ENCODE measurements at regions not wholly inside any gene's neighbourhood (a gene's known extent, or its start where the extent isn't known, plus 50 kb on each side); places are given as distances from the start of the nearest gene placed in this dataset.

GRCh38 chr11:39220069-39220468 lies 2239.4 kb downstream of the LRRC4C start:
- intact Hi-C loops (cut with DNase I): no loop called here
- no peaks in the 10 kb centered on the region for H3K4me1 ChIP-seq
- H3K36me3 ChIP-seq (ENCODE audit: insufficient read depth in 1 of 2, low read depth in 1 of 2): no peaks in the 10 kb centered on the region
- H3K9me3 ChIP-seq: no peaks in the 10 kb centered on the region
- H3K27ac ChIP-seq: no peak overlapping the region
- ATAC-seq (no peak), DNase-seq (no peak)
- no peak overlapping the region for H3K4me3 ChIP-seq
- TF ChIP-seq, protein P1, sequence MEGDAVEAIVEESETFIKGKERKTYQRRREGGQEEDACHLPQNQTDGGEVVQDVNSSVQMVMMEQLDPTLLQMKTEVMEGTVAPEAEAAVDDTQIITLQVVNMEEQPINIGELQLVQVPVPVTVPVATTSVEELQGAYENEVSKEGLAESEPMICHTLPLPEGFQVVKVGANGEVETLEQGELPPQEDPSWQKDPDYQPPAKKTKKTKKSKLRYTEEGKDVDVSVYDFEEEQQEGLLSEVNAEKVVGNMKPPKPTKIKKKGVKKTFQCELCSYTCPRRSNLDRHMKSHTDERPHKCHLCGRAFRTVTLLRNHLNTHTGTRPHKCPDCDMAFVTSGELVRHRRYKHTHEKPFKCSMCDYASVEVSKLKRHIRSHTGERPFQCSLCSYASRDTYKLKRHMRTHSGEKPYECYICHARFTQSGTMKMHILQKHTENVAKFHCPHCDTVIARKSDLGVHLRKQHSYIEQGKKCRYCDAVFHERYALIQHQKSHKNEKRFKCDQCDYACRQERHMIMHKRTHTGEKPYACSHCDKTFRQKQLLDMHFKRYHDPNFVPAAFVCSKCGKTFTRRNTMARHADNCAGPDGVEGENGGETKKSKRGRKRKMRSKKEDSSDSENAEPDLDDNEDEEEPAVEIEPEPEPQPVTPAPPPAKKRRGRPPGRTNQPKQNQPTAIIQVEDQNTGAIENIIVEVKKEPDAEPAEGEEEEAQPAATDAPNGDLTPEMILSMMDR (IDR thresholded peaks at IDR 0.05): no peak
- H3K27me3 ChIP-seq (ENCODE audit: insufficient read depth in 3 of 3, low read length in 2 of 3): no peaks in the 10 kb centered on the region
- WGBS, 3 donors: 96 to 100% (median 98%) methylated on average over 1 of the region's 1 CpG

DNA sequence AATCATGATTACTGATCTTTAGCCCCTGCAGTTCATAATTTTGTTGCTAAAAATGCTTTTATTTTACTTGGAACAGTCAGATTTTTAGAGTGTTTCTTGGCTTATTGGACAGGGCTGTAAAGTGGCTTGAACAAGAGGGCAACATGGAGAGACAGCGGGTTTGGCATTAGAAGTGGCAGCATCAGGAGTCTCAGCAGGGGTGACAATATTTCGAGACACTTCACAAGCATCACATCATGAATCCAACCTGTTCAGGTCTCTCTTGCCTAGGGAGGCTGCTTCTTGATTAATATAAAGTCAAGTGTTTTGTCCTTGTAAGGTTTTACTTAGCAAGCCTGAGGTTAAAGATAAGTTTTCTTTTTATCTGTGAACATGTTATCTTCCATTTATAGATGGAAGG lies 2249.5 kb downstream of the LRRC4C start:
- H3K27ac ChIP-seq: no peak overlapping the region
- no peaks in the 10 kb centered on the region for H3K4me1 ChIP-seq
- DNase-seq (no peak), ATAC-seq (no peak)
- TF ChIP-seq, protein P1 (IDR thresholded peaks at IDR 0.05): no peak
- H3K4me3 ChIP-seq: no peak overlapping the region
- 69 to 79% (median 78%) methylated on average over 2 of the region's 2 CpGs for WGBS, 3 donors
- no peaks in the 10 kb centered on the region for H3K27me3 ChIP-seq (ENCODE audit: insufficient read depth in 3 of 3, low read length in 2 of 3)
- intact Hi-C loops (cut with DNase I): loop anchor here in 1 of 2 donors (10.0 kb wide), 1 partner anchor 915 kb away; no protein-coding TSS in a partner anchor
- H3K36me3 ChIP-seq (ENCODE audit: insufficient read depth in 1 of 2, low read depth in 1 of 2): no peaks in the 10 kb centered on the region
- no peaks in the 10 kb centered on the region for H3K9me3 ChIP-seq

DNA sequence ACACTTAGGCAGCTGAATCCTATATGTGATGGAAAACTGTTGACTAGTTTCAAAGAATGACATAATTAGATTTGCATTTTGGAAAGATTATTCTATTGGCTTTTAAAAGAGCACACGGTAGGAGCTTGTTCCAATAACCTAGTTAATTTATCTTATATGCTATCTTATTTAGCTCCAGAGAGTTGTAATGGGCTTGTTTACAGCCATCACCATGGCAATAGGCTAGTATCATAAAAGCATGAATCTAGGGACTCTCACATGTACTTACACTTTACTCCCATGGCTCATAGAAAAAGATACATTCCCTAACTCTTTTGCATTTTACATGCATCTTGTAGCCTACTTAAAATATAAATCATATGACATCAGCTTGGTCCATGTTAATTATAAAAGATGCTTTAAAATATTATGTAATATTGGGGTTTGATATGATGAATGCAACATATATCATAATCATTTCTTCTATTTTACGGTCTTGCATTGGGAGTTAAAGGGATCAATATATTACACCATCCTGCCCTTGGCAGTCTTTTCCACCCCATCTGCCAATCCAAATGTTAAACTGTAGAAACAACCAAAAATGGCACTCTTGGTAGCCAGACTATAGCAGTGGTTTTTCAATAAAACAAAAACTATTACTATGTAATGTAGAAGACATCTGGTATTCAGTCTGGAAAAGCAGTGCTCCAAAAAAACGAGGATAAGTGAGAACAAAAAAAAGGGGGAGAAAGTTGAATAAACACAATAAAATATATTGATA lies 2254.0 kb downstream of the LRRC4C start:
- no peaks in the 10 kb centered on the region for H3K9me3 ChIP-seq
- no peak for ATAC-seq

GRCh38 chr11:39192671-39193070 lies 2266.8 kb downstream of the LRRC4C start:
- no peaks in the 10 kb centered on the region for H3K9me3 ChIP-seq
- H3K4me1 ChIP-seq: no peaks in the 10 kb centered on the region
- DNase-seq (no peak), ATAC-seq (no peak)
- TF ChIP-seq, protein P1 (IDR thresholded peaks at IDR 0.05): no peak
- no peak overlapping the region for H3K4me3 ChIP-seq
- no peak overlapping the region for H3K27ac ChIP-seq
- H3K27me3 ChIP-seq (ENCODE audit: insufficient read depth in 3 of 3, low read length in 2 of 3): no peaks in the 10 kb centered on the region
- no peaks in the 10 kb centered on the region for H3K36me3 ChIP-seq (ENCODE audit: insufficient read depth in 1 of 2, low read depth in 1 of 2)
- intact Hi-C loops (cut with DNase I): no loop called here
- WGBS, 3 donors: 97 to 99% (median 98%) methylated on average over 16 to 24 of the region's 24 CpGs

More for the DNA sequence above, 2254.0 kb downstream of the LRRC4C start:
- WGBS, 3 donors: 59 to 68% (median 61%) methylated on average over 3 of the region's 3 CpGs
- DNase-seq: no peak
- Histone ChIP-seq H3K4me1 (no peaks in the 10 kb centered on the region), H3K4me3 (no peak overlapping the region), H3K36me3 (ENCODE audit: insufficient read depth in 1 of 2, low read depth in 1 of 2) (no peaks in the 10 kb centered on the region), H3K27me3 (ENCODE audit: insufficient read depth in 3 of 3, low read length in 2 of 3) (no peaks in the 10 kb centered on the region), H3K27ac (no peak overlapping the region)
- TF ChIP-seq, protein P1 (IDR thresholded peaks at IDR 0.05): no peak
- intact Hi-C loops (cut with DNase I): no loop called here

DNA sequence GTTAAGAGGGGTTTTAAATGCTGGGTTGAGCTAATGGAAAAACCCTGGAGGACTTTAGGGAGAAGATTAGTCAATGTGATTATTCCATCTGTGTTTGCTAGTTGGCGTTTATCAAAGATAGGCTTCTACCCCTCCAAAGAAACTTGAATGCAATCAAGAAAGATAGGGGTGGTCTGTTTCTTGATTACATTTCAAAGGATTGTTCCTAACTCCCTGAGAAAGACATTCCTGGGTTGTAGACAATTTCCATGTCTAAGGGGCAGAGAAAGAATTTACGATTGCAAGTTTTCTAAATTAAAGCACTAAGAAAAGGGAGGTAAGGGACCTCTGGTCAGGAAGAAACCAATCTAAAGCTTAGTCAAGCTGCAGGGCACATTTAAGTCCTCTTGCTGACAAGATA lies 2268.7 kb downstream of the LRRC4C start:
- H3K27ac ChIP-seq: no peak overlapping the region
- no peaks in the 10 kb centered on the region for H3K27me3 ChIP-seq (ENCODE audit: insufficient read depth in 3 of 3, low read length in 2 of 3)
- no peaks in the 10 kb centered on the region for H3K4me1 ChIP-seq
- DNase-seq: no peak
- H3K9me3 ChIP-seq: no peaks in the 10 kb centered on the region
- H3K36me3 ChIP-seq (ENCODE audit: insufficient read depth in 1 of 2, low read depth in 1 of 2): no peaks in the 10 kb centered on the region
- 60 to 66% (median 63%) methylated on average over 2 of the region's 2 CpGs for WGBS, 3 donors
- no peak for ATAC-seq
- TF ChIP-seq, protein P1 (IDR thresholded peaks at IDR 0.05): no peak
- no peak overlapping the region for H3K4me3 ChIP-seq
- intact Hi-C loops (cut with DNase I): no loop called here

All from psoas muscle (tissue), 7 donors.